KBM-7 (cell line): ENCODE measurements at regions not wholly inside any gene's neighbourhood (a gene's known extent, or its start where the extent isn't known, plus 50 kb on each side); places are given as distances from the start of the nearest gene placed in this dataset.
A peak's percentile ranks its signal among the peaks of the same experiment; 100 is the strongest.
"Not testable (repeated sequence)": the region's sequence is repeated elsewhere in the genome, so short reads cannot be mapped to it uniquely, and the experiment has no call there.

Source experiments
- DNase-seq: peaks from one replicate; pipeline ENCODE4 v3.0.0-alpha.2; 2015
- in situ Hi-C: fragments of 300-500 bp; cut with MboI; formaldehyde crosslinking; loops from 2 replicates; pipeline ENCODE4 v1.14.3; 2020; ENCODE audit warnings: low sequenced_read_pairs, low pct_unique_long_range_greater_than_20kb, mixed read lengths

GRCh38 chr11:16606784-16607674, 131.4 kb upstream of the C11orf58 start:
- no peak for DNase-seq
- in situ Hi-C loops = no loop called here

GRCh38 chr11:16605894-16606783, 132.3 kb upstream of the C11orf58 start:
- peak; percentile 94 for DNase-seq
- in situ Hi-C loops = no loop called here

- DNase-seq = peak; percentile 31
- in situ Hi-C loops = no loop called here
Measured at GRCh38 chr11:16605389-16605893, 133.0 kb upstream of the C11orf58 start.

- in situ Hi-C loops = no loop called here
- DNase-seq = peak; percentile 35
Measured at GRCh38 chr11:16604794-16605388, 133.6 kb upstream of the C11orf58 start.

- in situ Hi-C loops = no loop called here
- DNase-seq = no peak
Measured at GRCh38 chr11:16603890-16604793, 134.3 kb upstream of the C11orf58 start.

- in situ Hi-C loops = no loop called here
- no peak for DNase-seq
Measured at GRCh38 chr11:16603245-16603644, 135.2 kb upstream of the C11orf58 start.

- in situ Hi-C loops = no loop called here
- no peak for DNase-seq
Measured at GRCh38 chr11:16598906-16599305, 139.5 kb upstream of the C11orf58 start.

GRCh38 chr11:16598032-16598431, 140.4 kb upstream of the C11orf58 start:
- in situ Hi-C loops = no loop called here
- DNase-seq = no peak

GRCh38 chr11:16596231-16596630, 142.2 kb upstream of the C11orf58 start:
- in situ Hi-C loops = no loop called here

GRCh38 chr11:16591157-16591556, 147.3 kb upstream of the C11orf58 start:
- in situ Hi-C loops = no loop called here
- no peak for DNase-seq

More at GRCh38 chr11:16596231-16596630, 142.2 kb upstream of the C11orf58 start:
- DNase-seq = no peak

GRCh38 chr11:16587670-16588069, 150.8 kb upstream of the C11orf58 start:
- in situ Hi-C loops = no loop called here
- DNase-seq = no peak

- in situ Hi-C loops = no loop called here
- no peak for DNase-seq
Measured at GRCh38 chr11:16584569-16584968, 153.9 kb upstream of the C11orf58 start.

- in situ Hi-C loops = not testable (repeated sequence)
Measured at GRCh38 chr11:16581078-16581477, 157.4 kb upstream of the C11orf58 start.

GRCh38 chr11:16577490-16577889, 161.0 kb upstream of the C11orf58 start:
- DNase-seq = no peak
- in situ Hi-C loops = no loop called here

More at GRCh38 chr11:16581078-16581477, 157.4 kb upstream of the C11orf58 start:
- DNase-seq = not testable (repeated sequence)

GRCh38 chr11:16574889-16575288, 163.6 kb upstream of the C11orf58 start:
- DNase-seq, in situ Hi-C loops: not testable (repeated sequence)

- in situ Hi-C loops = no loop called here
- DNase-seq = no peak
Measured at GRCh38 chr11:16572945-16573344, 165.5 kb upstream of the C11orf58 start.

GRCh38 chr11:16561150-16561549, 177.3 kb upstream of the C11orf58 start:
- in situ Hi-C loops = no loop called here
- DNase-seq = no peak

- no peak for DNase-seq
- in situ Hi-C loops = no loop called here
Measured at GRCh38 chr11:16558494-16558893, 180.0 kb upstream of the C11orf58 start.
